A673 (cell line): ENCODE measurements at regions not wholly inside any gene's neighbourhood (a gene's known extent, or its start where the extent isn't known, plus 50 kb on each side); places are given as distances from the start of the nearest gene placed in this dataset.

Experiments
- BruUV-seq: library from RNA; stranded (reverse); fragments of 400-500 nt; replicated peaks from 2 replicates; lab custom pipeline; 2021; lab: Mats Ljungman, UMichigan
- CTCF ChIA-PET: fragments of 300-600 bp; sonication (Branson Sonifier 250); formaldehyde crosslinking; loops from one replicate; lab custom pipeline; 2022; ENCODE audit warnings: antibody characterized with exemption; lab: Charles Lee
- POLR2A ChIA-PET: fragments of 300-600 bp; sonication (Branson Sonifier 250); formaldehyde crosslinking; loops from one replicate; lab custom pipeline; 2022; ENCODE audit warnings: antibody characterized with exemption; ENCODE audit not compliant: low non-redundant PET; lab: Charles Lee
- DNase-seq: peaks from one replicate; pipeline ENCODE4 v3.0.0-alpha.2; 2015; ENCODE audit warnings: low spot score
- H3K27ac ChIP-seq: fragments of 200-600 bp; sonication (generic); 2 replicates; pipeline ENCODE4 v1.5.1; 2016; ENCODE audit warnings: mixed run types, low read depth, mild to moderate bottlenecking, mixed read lengths, antibody characterized with exemption, low read length; ENCODE audit not compliant: poor library complexity, severe bottlenecking
- H3K27me3 ChIP-seq: fragments of 200-600 bp; sonication (generic); replicated peaks from 2 replicates; pipeline ENCODE4 v1.6.1; 2017; ENCODE audit warnings: mixed run types, low read depth, mild to moderate bottlenecking, mixed read lengths, antibody characterized with exemption, low read length; ENCODE audit not compliant: insufficient read depth, poor library complexity
- H3K36me3 ChIP-seq: fragments of 200-600 bp; sonication (generic); 2 replicates; pipeline ENCODE4 v1.6.1; 2016; ENCODE audit warnings: mixed run types, mild to moderate bottlenecking, mixed read lengths, antibody characterized with exemption, low read length; ENCODE audit not compliant: insufficient read depth, poor library complexity, severe bottlenecking
- H3K4me1 ChIP-seq: fragments of 200-600 bp; sonication (generic); 2 replicates; pipeline ENCODE4 v1.6.1; 2017; ENCODE audit warnings: mixed run types, mild to moderate bottlenecking, mixed read lengths, antibody characterized with exemption, low read length; ENCODE audit not compliant: insufficient read depth, poor library complexity, severe bottlenecking
- H3K4me3 ChIP-seq: fragments of 200-600 bp; sonication (generic); 2 replicates; pipeline ENCODE4 v1.5.1; 2016; ENCODE audit warnings: low read depth, mixed run types, mild to moderate bottlenecking, mixed read lengths, low read length; ENCODE audit not compliant: poor library complexity, severe bottlenecking
- H3K9me3 ChIP-seq: fragments of 200-600 bp; sonication (generic); 2 replicates; pipeline ENCODE4 v1.6.1; 2016; ENCODE audit warnings: mixed run types, low read depth, mild to moderate bottlenecking, mixed read lengths, antibody characterized with exemption, low read length; ENCODE audit not compliant: poor library complexity, severe bottlenecking
- EZH2 ChIP-seq: fragments of 200-600 bp; sonication (generic); IDR thresholded peaks from 2 replicates; pipeline ENCODE4 v1.6.1; 2017; ENCODE audit warnings: borderline replicate concordance, low read depth, mild to moderate bottlenecking, mixed read lengths, antibody characterized with exemption, low read length; ENCODE audit not compliant: poor library complexity, severe bottlenecking
- intact Hi-C: fragments of 100-400 bp; cut with micrococcal nuclease; formaldehyde crosslinking; loops from one replicate; pipeline ENCODE4 v1.10.0; 2022; ENCODE audit not compliant: unreplicated experiment
- TF ChIP-seq, protein P1 (sequence below): fragments of 300-800, 200-600 bp; sonication (generic); conservative IDR thresholded peaks from 2 replicates; pipeline ENCODE4 v1.5.1; 2017; ENCODE audit warnings: low read depth, mild to moderate bottlenecking, antibody characterized with exemption, low read length, moderate library complexity, mixed read lengths

DNA sequence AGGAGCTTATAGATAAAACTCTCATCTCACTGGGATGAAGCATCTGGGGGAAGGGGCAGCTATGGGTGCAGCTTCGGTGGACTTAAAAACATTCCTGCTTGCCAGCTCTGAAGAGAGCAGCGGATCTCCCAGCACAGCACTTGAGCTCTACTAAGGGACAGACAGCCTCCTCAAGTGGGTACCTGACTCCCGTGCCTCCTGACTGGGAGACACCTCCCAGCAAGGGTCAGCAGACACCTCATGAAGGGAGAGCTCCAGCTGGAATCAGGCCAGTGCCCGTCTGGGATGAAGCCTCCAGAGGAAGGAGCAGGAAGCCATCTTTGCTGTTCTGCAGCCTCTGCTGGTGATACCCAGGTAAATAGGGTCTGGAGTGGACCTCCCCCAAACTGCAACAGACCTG is 345.2 kb upstream of the SYT1 start:
- Histone ChIP-seq H3K36me3 (no peaks in the 10 kb centered on the region), H3K9me3 (no peaks in the 10 kb centered on the region), H3K4me1 (no peaks in the 10 kb centered on the region), H3K4me3 (no peak overlapping the region), H3K27ac (no peak overlapping the region), H3K27me3 (no peaks in the 10 kb centered on the region)
- no TSS peak for BruUV-seq
- CTCF ChIA-PET, result no interaction called here
- intact Hi-C loops, result no loop called here
- no peak for TF ChIP-seq EZH2
- TF ChIP-seq, protein P1, sequence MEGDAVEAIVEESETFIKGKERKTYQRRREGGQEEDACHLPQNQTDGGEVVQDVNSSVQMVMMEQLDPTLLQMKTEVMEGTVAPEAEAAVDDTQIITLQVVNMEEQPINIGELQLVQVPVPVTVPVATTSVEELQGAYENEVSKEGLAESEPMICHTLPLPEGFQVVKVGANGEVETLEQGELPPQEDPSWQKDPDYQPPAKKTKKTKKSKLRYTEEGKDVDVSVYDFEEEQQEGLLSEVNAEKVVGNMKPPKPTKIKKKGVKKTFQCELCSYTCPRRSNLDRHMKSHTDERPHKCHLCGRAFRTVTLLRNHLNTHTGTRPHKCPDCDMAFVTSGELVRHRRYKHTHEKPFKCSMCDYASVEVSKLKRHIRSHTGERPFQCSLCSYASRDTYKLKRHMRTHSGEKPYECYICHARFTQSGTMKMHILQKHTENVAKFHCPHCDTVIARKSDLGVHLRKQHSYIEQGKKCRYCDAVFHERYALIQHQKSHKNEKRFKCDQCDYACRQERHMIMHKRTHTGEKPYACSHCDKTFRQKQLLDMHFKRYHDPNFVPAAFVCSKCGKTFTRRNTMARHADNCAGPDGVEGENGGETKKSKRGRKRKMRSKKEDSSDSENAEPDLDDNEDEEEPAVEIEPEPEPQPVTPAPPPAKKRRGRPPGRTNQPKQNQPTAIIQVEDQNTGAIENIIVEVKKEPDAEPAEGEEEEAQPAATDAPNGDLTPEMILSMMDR, result no peak
- POLR2A ChIA-PET, result no interaction called here
- DNase-seq, result no peak

DNA sequence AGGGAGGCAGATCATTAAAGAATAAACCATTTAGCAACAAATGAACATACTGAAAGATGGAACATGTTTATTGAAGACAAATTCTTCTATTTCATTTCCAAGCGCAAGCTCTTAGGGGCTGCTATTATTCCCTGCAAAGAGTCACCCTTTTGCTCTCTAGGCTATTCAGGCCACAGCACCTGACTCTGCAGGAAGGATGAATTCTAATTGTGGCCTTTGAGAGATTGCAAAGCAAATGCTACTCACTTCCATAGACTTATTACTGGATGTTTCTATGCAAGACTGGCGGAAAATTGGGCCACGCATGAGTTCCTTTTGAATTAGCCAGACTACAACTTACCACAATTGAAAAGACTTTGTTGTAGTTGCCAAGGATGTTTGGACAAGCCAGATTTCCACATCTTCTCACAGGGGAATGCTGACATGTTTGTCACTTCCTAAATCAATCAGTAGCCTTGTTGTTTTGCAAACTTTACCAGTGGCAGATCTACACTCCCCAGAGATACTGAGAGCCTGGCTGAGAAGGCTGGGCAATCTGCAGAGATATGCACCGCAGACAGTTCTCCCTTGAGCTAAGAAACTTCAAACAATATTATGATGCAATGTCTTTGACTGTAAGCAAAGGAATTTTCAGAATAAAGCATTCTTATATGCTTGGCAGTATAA is 334.3 kb upstream of the SYT1 start:
- CTCF ChIA-PET, result no interaction called here
- peak; percentile 78 for DNase-seq
- TF ChIP-seq, protein P1, result no peak
- TF ChIP-seq EZH2, result no peak
- H3K9me3 ChIP-seq, result no peaks in the 10 kb centered on the region
- POLR2A ChIA-PET, result no interaction called here
- no peaks in the 10 kb centered on the region for H3K36me3 ChIP-seq
- no peaks in the 10 kb centered on the region for H3K27me3 ChIP-seq
- H3K4me1 ChIP-seq, result peaks cover 20% of the 10 kb centered on the region
- no TSS peak for BruUV-seq
- no peak overlapping the region for H3K27ac ChIP-seq
- intact Hi-C loops, result no loop called here
- no peak overlapping the region for H3K4me3 ChIP-seq

DNA sequence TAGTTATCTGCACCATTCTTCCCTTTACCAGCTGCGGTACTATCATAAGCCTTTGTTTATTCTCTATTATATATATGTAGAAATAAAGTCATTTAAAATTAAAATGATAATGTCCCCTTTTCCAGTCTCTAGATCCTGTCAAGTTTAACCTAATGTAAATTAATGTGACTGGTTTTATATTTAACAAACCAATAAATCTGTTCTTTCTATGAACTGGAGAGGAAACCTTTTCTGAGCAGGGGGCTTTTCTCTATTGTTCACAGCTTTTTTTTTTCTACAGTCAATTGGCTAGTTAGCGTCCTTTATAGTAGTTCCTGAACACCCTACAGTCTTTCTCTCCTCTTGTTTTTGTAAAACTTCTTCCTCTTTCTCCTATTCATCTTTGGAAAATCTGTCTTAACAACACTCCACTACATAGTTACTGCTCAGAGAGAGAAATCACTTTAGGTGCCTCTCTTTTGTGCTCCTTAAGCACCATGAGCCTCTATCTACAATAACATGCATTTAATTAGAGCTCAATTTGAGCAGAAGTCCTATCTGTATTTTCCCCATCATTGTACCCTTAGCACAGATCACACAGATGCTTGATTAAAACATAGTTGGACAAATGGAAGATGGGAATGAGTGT is 332.6 kb upstream of the SYT1 start:
- intact Hi-C loops, result no loop called here
- Histone ChIP-seq H3K27me3 (no peaks in the 10 kb centered on the region), H3K27ac (no peak overlapping the region), H3K9me3 (no peaks in the 10 kb centered on the region), H3K4me1 (peaks cover 20% of the 10 kb centered on the region), H3K4me3 (no peak overlapping the region), H3K36me3 (no peaks in the 10 kb centered on the region)
- BruUV-seq, result no TSS peak
- TF ChIP-seq, protein P1, result no peak
- TF ChIP-seq EZH2, result no peak
- CTCF ChIA-PET, result no interaction called here
- DNase-seq, result no peak
- POLR2A ChIA-PET, result no interaction called here
